Naive thymus-derived CD4-positive, alpha-beta T cell (primary cell): ENCODE measurements at regions not wholly inside any gene's neighbourhood (a gene's known extent, or its start where the extent isn't known, plus 50 kb on each side); places are given as distances from the start of the nearest gene placed in this dataset.
"Not testable (repeated sequence)": the region's sequence is repeated elsewhere in the genome, so short reads cannot be mapped to it uniquely, and the experiment has no call there.

Source experiments
- ATAC-seq: fragments of 150-1000 bp; cut with Tn5 transposase; 2 replicates; pipeline ENCODE4 v1.10.0; 2021; ENCODE audit warnings: mild to moderate bottlenecking, moderate library complexity
- CTCF ChIA-PET: fragments of 350-600 bp; sonication (Branson Sonifier 250); formaldehyde crosslinking; loops from one replicate; lab custom pipeline; 2021; ENCODE audit warnings: antibody characterized with exemption; lab: Charles Lee
- POLR2A ChIA-PET: fragments of 350-600 bp; sonication (Branson Sonifier 250); formaldehyde crosslinking; loops from one replicate; lab custom pipeline; 2021; ENCODE audit warnings: antibody characterized with exemption, inconsistent platforms; lab: Charles Lee
- DNase-seq, 9 donors: peaks; one replicate each; pipeline versions ENCODE4 v3.0.0 to v3.0.0-alpha.2; 2020 to 2022; ENCODE audit warnings: mixed read lengths in 1 of 9
- H3K27ac ChIP-seq: one replicate; pipeline ENCODE4 v1.7.0; 2013; ENCODE audit warnings: mild to moderate bottlenecking, low read depth, low read length, moderate library complexity
- H3K27me3 ChIP-seq, 2 donors: one replicate each; pipeline ENCODE4 v1.7.0; 2013; ENCODE audit warnings: low read length in 2 of 2, mild to moderate bottlenecking in 2 of 2, moderate library complexity in 2 of 2; ENCODE audit not compliant: control insufficient read depth in 2 of 2, insufficient read depth in 2 of 2
- H3K36me3 ChIP-seq, 3 experiments: 1 replicate in 2 of 3; 2 replicates in 1 of 3; pipeline ENCODE4 v1.7.0; 2013; ENCODE audit warnings: low read length in 3 of 3, mild to moderate bottlenecking in 3 of 3, moderate library complexity in 1 of 3; ENCODE audit not compliant: insufficient read depth in 3 of 3, control insufficient read depth in 2 of 3
- H3K4me1 ChIP-seq, 2 donors: one replicate each; pipeline ENCODE4 v1.7.0; 2013; ENCODE audit warnings: low read length in 2 of 2, mild to moderate bottlenecking in 2 of 2, moderate library complexity in 1 of 2; ENCODE audit not compliant: control insufficient read depth in 2 of 2, insufficient read depth in 2 of 2
- H3K4me3 ChIP-seq: 2 replicates; pipeline ENCODE4 v1.7.0; 2013; ENCODE audit warnings: mild to moderate bottlenecking, low read length
- H3K9me3 ChIP-seq, 3 experiments: 1 replicate in 2 of 3; 2 replicates in 1 of 3; pipeline ENCODE4 v1.7.0; 2013; ENCODE audit warnings: low read length in 3 of 3; ENCODE audit not compliant: control insufficient read depth in 2 of 3
- H3K27ac Mint-ChIP-seq, 9 donors: one replicate each; pipeline ENCODE4 v1.8.0; 2020 to 2022; ENCODE audit warnings: mixed read lengths in 9 of 9, mild to moderate bottlenecking in 8 of 9, moderate library complexity in 5 of 9, inconsistent platforms in 2 of 9
- H3K27me3 Mint-ChIP-seq, 5 donors: one replicate each; pipeline ENCODE4 v1.8.0; 2021 to 2022; ENCODE audit warnings: mixed read lengths in 5 of 5, mild to moderate bottlenecking in 1 of 5
- H3K36me3 Mint-ChIP-seq, 5 donors: one replicate each; pipeline ENCODE4 v1.8.0; 2020 to 2022; ENCODE audit warnings: mixed read lengths in 5 of 5, mild to moderate bottlenecking in 3 of 5, inconsistent platforms in 1 of 5
- H3K4me1 Mint-ChIP-seq, 7 donors: one replicate each; pipeline ENCODE4 v1.8.0; 2020 to 2022; ENCODE audit warnings: mixed read lengths in 7 of 7, mild to moderate bottlenecking in 3 of 7, inconsistent platforms in 1 of 7
- H3K4me3 Mint-ChIP-seq, 10 donors: one replicate each; pipeline ENCODE4 v1.8.0; 2020 to 2022; ENCODE audit warnings: mild to moderate bottlenecking in 10 of 10, mixed read lengths in 10 of 10, moderate library complexity in 6 of 10, inconsistent platforms in 2 of 10
- H3K9me3 Mint-ChIP-seq, 11 donors: one replicate each; pipeline ENCODE4 v1.8.0; 2020 to 2022; ENCODE audit warnings: mixed read lengths in 11 of 11, mild to moderate bottlenecking in 4 of 11, inconsistent platforms in 1 of 11, moderate library complexity in 1 of 11
- intact Hi-C, 2 donors: fragments of 100-400 bp; cut with micrococcal nuclease; formaldehyde crosslinking; loops; one replicate each; pipeline ENCODE4 v1.15.1; 2023

DNA sequence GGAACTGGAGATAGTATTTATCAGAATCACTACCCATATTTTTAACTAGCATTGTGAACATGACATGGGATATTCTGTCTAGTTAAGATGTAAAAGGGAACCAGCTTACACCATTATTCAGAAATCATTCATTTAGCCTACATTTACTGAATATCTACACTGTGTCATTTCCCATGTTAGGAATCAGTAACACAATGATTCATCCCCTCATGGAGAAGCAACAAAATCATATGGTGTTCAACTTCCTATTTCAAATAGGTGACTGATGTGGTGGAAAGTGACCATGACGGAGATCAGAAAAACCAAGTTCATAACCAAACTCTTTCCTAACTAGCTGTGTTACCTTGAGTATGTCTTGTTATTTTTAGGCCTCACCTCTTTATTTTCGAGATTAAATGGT, 550.0 kb upstream of the TUSC1 start:
- Histone ChIP-seq H3K27ac (no peak overlapping the region), H3K4me1 (no peaks in the 10 kb centered on the region), H3K36me3 (no peaks in the 10 kb centered on the region), H3K9me3 (no peaks in the 10 kb centered on the region), H3K4me3 (no peak overlapping the region), H3K27me3 (no peaks in the 10 kb centered on the region)
- intact Hi-C loops, result no loop called here
- ATAC-seq (no peak), DNase-seq (no peak)
- Mint-ChIP-seq H3K36me3 (no peaks in the 10 kb centered on the region), H3K4me1 (no peaks in the 10 kb centered on the region), H3K4me3 (no peak overlapping the region), H3K9me3 (peaks cover 0 to 27% (median 3%) of the 10 kb centered on the region in 11 donors), H3K27me3 (no peaks in the 10 kb centered on the region), H3K27ac (no peak overlapping the region)
- POLR2A ChIA-PET, result no interaction called here
- CTCF ChIA-PET, result no interaction called here

DNA sequence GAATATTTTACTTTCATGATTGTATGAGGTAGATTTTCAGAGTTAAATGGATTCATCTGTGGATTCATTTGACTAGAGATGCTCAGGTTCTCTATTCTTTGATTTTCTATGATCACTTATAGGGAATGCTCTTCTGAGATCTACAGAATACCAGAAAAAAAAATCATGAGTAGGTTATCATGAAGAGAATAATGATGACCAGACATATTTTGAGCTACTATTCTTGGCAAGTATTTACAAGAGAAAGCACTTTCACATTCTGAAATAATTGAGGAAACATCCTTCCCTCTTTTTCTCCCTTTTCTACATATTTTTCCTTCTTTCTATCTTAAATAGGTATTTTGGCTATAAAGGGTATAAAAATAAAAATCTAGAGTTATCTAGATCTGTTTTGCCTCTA, 543.0 kb upstream of the TUSC1 start:
- H3K27me3 Mint-ChIP-seq, result no peaks in the 10 kb centered on the region
- no peak overlapping the region for H3K27ac ChIP-seq
- no peak overlapping the region for H3K4me3 ChIP-seq
- no peaks in the 10 kb centered on the region for H3K9me3 ChIP-seq
- peaks cover 2 to 28% (median 11%) of the 10 kb centered on the region in 11 donors for H3K9me3 Mint-ChIP-seq
- ATAC-seq (no peak), DNase-seq (no peak)
- intact Hi-C loops, result no loop called here
- no peaks in the 10 kb centered on the region for H3K4me1 ChIP-seq
- no peak overlapping the region for H3K27ac Mint-ChIP-seq
- H3K4me3 Mint-ChIP-seq, result no peak overlapping the region
- no peaks in the 10 kb centered on the region for H3K4me1 Mint-ChIP-seq
- CTCF ChIA-PET, result no interaction called here
- H3K36me3 Mint-ChIP-seq, result peaks cover 0 to 10% (median 0%) of the 10 kb centered on the region in 5 donors
- H3K36me3 ChIP-seq, result no peaks in the 10 kb centered on the region
- POLR2A ChIA-PET, result no interaction called here
- no peaks in the 10 kb centered on the region for H3K27me3 ChIP-seq

DNA sequence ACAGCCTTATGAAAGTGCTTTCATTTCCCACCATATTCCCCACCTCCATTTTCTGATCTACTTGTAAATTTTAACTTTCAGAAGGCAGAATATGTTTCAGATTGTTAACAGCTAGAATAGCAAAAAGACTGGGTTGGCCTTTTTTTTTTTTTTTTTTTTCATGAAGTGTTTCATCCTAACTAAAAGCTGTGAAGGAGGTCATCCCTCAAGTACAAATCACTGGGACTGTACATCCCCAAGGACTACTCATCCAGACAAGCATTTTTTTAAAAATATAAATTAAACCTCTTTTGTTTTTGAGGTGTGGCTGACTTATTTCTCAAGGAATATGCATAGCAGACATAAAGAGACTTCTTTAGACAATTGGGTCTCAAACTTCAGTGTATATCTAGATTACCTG, 542.1 kb upstream of the TUSC1 start:
- intact Hi-C loops, result no loop called here
- Mint-ChIP-seq H3K27me3 (no peaks in the 10 kb centered on the region), H3K4me1 (no peaks in the 10 kb centered on the region), H3K9me3 (peaks cover 5 to 30% (median 12%) of the 10 kb centered on the region in 11 donors), H3K27ac (no peak overlapping the region), H3K36me3 (peaks cover 0 to 10% (median 0%) of the 10 kb centered on the region in 5 donors), H3K4me3 (no peak overlapping the region)
- ChIA-PET CTCF (interaction anchor here (0.6 kb wide), 1 partner anchor 958 kb away, joined by 3 read pairs; no protein-coding TSS in a partner anchor), POLR2A (no interaction called here)
- Histone ChIP-seq H3K9me3 (no peaks in the 10 kb centered on the region), H3K4me1 (no peaks in the 10 kb centered on the region), H3K36me3 (no peaks in the 10 kb centered on the region), H3K27me3 (no peaks in the 10 kb centered on the region), H3K4me3 (no peak overlapping the region), H3K27ac (no peak overlapping the region)
- ATAC-seq (no peak), DNase-seq (no peak)

DNA sequence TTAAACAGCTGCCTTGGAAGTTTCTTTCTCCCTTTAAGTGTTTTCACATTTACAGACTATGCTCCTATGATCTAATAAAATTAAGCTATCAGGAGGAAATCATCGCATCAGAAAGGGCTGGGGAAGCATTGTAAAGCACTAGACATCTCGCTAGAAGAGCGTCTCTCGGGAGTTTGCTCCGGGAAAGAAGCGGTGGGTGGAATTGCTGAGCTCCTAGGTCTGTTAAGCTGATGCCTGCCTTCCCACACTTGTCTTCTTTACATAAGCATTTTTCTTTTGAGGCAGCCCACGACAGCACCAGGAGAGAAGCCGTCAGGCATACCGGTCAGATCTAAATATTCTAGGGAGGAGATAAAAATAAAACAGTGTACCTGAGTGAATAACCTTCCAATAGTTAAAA, 541.7 kb upstream of the TUSC1 start:
- ATAC-seq (no peak), DNase-seq (no peak)
- H3K4me3 Mint-ChIP-seq, result no peak overlapping the region
- no peaks in the 10 kb centered on the region for H3K4me1 Mint-ChIP-seq
- peaks cover 0 to 10% (median 0%) of the 10 kb centered on the region in 5 donors for H3K36me3 Mint-ChIP-seq
- Histone ChIP-seq H3K4me3 (no peak overlapping the region), H3K4me1 (no peaks in the 10 kb centered on the region), H3K36me3 (no peaks in the 10 kb centered on the region), H3K9me3 (no peaks in the 10 kb centered on the region), H3K27me3 (no peaks in the 10 kb centered on the region), H3K27ac (no peak overlapping the region)
- ChIA-PET POLR2A (no interaction called here), CTCF (interaction anchor here (0.6 kb wide), 1 partner anchor 959 kb away, joined by 3 read pairs; no protein-coding TSS in a partner anchor)
- no peaks in the 10 kb centered on the region for H3K27me3 Mint-ChIP-seq
- no peak overlapping the region for H3K27ac Mint-ChIP-seq
- peaks cover 5 to 30% (median 9%) of the 10 kb centered on the region in 11 donors for H3K9me3 Mint-ChIP-seq
- intact Hi-C loops, result no loop called here

DNA sequence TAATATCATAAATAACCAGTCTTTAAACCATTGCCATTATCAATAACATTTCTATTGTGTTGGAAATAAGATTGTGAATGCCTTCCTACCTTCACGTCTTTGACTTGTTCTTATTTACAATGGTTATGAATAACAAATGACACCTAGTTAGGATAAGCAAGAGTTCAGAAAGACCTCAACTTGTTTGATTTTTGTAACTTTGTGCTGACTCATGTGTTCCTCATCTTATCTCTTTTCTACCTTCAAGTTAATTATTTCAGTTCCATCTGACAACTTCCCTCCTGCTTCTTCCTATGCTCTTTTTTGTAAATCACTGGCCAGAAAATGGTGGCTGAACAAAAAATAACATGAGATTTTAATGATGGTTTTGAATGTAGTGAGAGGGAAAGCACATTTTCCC, 538.5 kb upstream of the TUSC1 start:
- Histone ChIP-seq H3K27me3 (no peaks in the 10 kb centered on the region), H3K4me1 (peaks cover 0 to under 1% of the 10 kb centered on the region in 2 donors), H3K36me3 (no peaks in the 10 kb centered on the region), H3K27ac (no peak overlapping the region), H3K4me3 (no peak overlapping the region), H3K9me3 (no peaks in the 10 kb centered on the region)
- Mint-ChIP-seq H3K4me1 (no peaks in the 10 kb centered on the region), H3K9me3 (peaks cover 3 to 34% (median 17%) of the 10 kb centered on the region in 11 donors), H3K27ac (no peak overlapping the region), H3K27me3 (no peaks in the 10 kb centered on the region), H3K36me3 (peaks cover 0 to 10% (median 0%) of the 10 kb centered on the region in 5 donors), H3K4me3 (no peak overlapping the region)
- DNase-seq, result no peak
- intact Hi-C loops, result no loop called here
- no peak for ATAC-seq
- ChIA-PET CTCF (no interaction called here), POLR2A (no interaction called here)

DNA sequence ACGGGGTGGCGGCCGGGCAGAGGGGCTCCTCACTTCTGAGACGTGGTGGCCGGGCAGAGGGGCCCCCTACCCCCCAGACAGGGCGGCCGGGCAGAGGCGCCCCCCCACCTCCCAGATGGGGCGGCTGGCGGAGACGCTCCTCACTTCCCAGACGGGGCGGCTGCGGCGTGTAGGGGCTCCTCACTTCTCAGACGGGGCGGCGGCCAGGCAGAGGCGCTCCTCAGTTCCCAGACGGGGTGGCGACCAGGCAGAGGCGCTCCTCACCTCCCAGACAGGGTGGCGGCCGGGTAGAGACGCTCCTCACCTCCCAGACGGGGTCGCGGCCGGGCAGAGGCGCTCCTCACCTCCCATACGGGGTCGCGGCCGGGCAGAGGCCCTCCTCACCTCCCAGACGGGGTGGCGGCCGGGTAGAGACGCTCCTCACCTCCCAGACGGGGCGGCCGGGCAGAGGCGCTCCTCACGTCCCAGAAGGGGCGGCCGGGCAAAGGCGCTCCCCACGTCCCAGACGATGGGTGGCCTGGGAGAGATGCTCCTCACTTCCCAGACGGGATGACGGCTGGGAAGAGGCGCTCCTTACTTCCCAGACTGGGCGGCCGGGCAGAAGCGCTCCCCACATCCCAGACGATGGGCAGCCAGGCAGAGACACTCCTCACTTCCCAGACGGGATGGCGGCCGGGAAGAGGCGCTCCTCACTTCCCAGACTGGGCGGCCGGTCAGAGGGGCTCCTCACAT, 536.6 kb upstream of the TUSC1 start:
- H3K9me3 ChIP-seq, H3K36me3 ChIP-seq, DNase-seq, H3K4me1 Mint-ChIP-seq, H3K27me3 Mint-ChIP-seq, ATAC-seq, CTCF ChIA-PET, H3K4me3 Mint-ChIP-seq, POLR2A ChIA-PET, H3K27ac Mint-ChIP-seq, H3K36me3 Mint-ChIP-seq, H3K4me1 ChIP-seq, H3K4me3 ChIP-seq, H3K27me3 ChIP-seq, intact Hi-C loops, H3K27ac ChIP-seq: not testable (repeated sequence)
- peaks cover 3 to 37% (median 16%) of the 10 kb centered on the region in 11 donors for H3K9me3 Mint-ChIP-seq

DNA sequence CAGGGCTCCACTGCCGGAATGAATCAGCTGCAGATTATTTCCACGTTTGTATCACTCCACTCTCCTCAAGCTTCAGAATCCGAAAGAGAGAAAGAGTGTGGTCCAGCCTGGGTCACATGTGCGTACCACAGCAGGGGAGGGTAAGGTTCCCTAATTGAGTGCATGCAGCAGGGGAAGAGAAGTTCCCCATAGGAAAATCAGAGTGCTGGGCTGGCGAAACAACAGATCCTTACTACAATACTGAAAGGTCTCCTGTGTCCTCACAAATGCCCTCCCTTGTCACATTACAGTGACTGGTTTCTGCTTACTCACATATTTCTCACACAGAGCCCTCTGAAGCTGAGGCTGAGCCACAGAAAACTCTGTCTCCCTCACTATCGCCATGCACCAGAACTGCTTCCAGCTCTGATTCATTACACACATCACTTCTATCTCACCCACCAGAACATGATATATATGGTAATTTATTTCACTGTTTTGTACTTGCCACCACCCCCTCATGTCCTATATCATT, 532.2 kb upstream of the TUSC1 start:
- no peaks in the 10 kb centered on the region for H3K36me3 ChIP-seq
- Mint-ChIP-seq H3K4me1 (no peaks in the 10 kb centered on the region), H3K4me3 (no peak overlapping the region), H3K27me3 (no peaks in the 10 kb centered on the region), H3K27ac (no peak overlapping the region), H3K36me3 (no peaks in the 10 kb centered on the region), H3K9me3 (peaks cover 1 to 16% (median 10%) of the 10 kb centered on the region in 11 donors)
- H3K9me3 ChIP-seq, result no peaks in the 10 kb centered on the region
- POLR2A ChIA-PET, result no interaction called here
- CTCF ChIA-PET, result no interaction called here
- no peaks in the 10 kb centered on the region for H3K27me3 ChIP-seq
- no peak overlapping the region for H3K27ac ChIP-seq
- intact Hi-C loops, result no loop called here
- no peak overlapping the region for H3K4me3 ChIP-seq
- DNase-seq (no peak), ATAC-seq (no peak)
- H3K4me1 ChIP-seq, result peaks cover 0 to 3% of the 10 kb centered on the region in 2 donors
